Natural killer cell (primary cell): ENCODE measurements at regions not wholly inside any gene's neighbourhood (a gene's known extent, or its start where the extent isn't known, plus 50 kb on each side); places are given as distances from the start of the nearest gene placed in this dataset.

ENCODE experiments used
- ATAC-seq, 3 donors: fragments of 150-1000 bp in 2 of 3; fragments of 200-7000 bp in 1 of 3; cut with Tn5 transposase; 1 replicate in 1 of 3; 2 replicates in 2 of 3; pipeline ENCODE4 v1.10.0; 2021; ENCODE audit warnings: mild to moderate bottlenecking in 2 of 3, moderate library complexity in 2 of 3
- DNase-seq, 2 donors: peaks; one replicate each; pipeline versions ENCODE4 v3.0.0 to v3.0.0-alpha.2; 2013 to 2021; ENCODE audit warnings: mixed read lengths in 1 of 2
- H3K27ac ChIP-seq: one replicate; pipeline ENCODE4 v1.5.1; 2013; ENCODE audit warnings: mild to moderate bottlenecking, low read length
- H3K27me3 ChIP-seq: one replicate; pipeline ENCODE4 v1.6.1; 2013; ENCODE audit warnings: low read length; ENCODE audit not compliant: control insufficient read depth, insufficient read depth
- H3K36me3 ChIP-seq: one replicate; pipeline ENCODE4 v1.6.1; 2013; ENCODE audit warnings: low read length; ENCODE audit not compliant: control insufficient read depth, insufficient read depth
- H3K4me1 ChIP-seq: one replicate; pipeline ENCODE4 v1.6.1; 2013; ENCODE audit warnings: low read length; ENCODE audit not compliant: control insufficient read depth, insufficient read depth
- H3K4me3 ChIP-seq: one replicate; pipeline ENCODE4 v1.5.1; 2013; ENCODE audit warnings: low read length
- H3K9me3 ChIP-seq: one replicate; pipeline ENCODE4 v1.6.1; 2013; ENCODE audit warnings: low read length; ENCODE audit not compliant: control insufficient read depth, insufficient read depth
- H3K27ac Mint-ChIP-seq, 2 donors: one replicate each; pipeline ENCODE4 v1.8.0; 2022; ENCODE audit warnings: mild to moderate bottlenecking in 2 of 2, mixed read lengths in 2 of 2, moderate library complexity in 1 of 2
- H3K27me3 Mint-ChIP-seq, 2 donors: one replicate each; pipeline ENCODE4 v1.8.0; 2022; ENCODE audit warnings: low read depth in 2 of 2, mixed read lengths in 2 of 2
- H3K36me3 Mint-ChIP-seq: one replicate; pipeline ENCODE4 v1.8.0; 2022; ENCODE audit warnings: mixed read lengths
- H3K4me1 Mint-ChIP-seq, 2 donors: one replicate each; pipeline ENCODE4 v1.8.0; 2022; ENCODE audit warnings: mixed read lengths in 2 of 2
- H3K4me3 Mint-ChIP-seq: one replicate; pipeline ENCODE4 v1.8.0; 2022; ENCODE audit warnings: mild to moderate bottlenecking, moderate library complexity, mixed read lengths
- H3K9me3 Mint-ChIP-seq, 2 donors: one replicate each; pipeline ENCODE4 v1.8.0; 2022; ENCODE audit warnings: mixed read lengths in 2 of 2
- WGBS: methylation state at CpG from one replicate; pipeline ENCODE4 v1.1.7; 2013; ENCODE audit warnings: missing lambda C conversion rate; ENCODE audit not compliant: insufficient coverage; 5-methylcytosine and 5-hydroxymethylcytosine counted together
- intact Hi-C: fragments of 100-400 bp; cut with micrococcal nuclease; formaldehyde crosslinking; loops from one replicate; pipeline ENCODE4 v1.14.2; 2022
- TF ChIP-seq, protein P1 (sequence below): fragments of 200-600 bp; IDR thresholded peaks from one replicate; pipeline ENCODE4 v1.8.0; 2022; ENCODE audit warnings: antibody characterized with exemption

GRCh38 chr21:26754853-26755252, 90.4 kb downstream of the ADAMTS1 start:
- no peaks in the 10 kb centered on the region for H3K36me3 ChIP-seq
- ATAC-seq (no peak), DNase-seq (no peak)
- intact Hi-C loops: no loop called here
- no peak overlapping the region for H3K4me3 ChIP-seq
- H3K27ac ChIP-seq: no peak overlapping the region
- TF ChIP-seq, protein P1, sequence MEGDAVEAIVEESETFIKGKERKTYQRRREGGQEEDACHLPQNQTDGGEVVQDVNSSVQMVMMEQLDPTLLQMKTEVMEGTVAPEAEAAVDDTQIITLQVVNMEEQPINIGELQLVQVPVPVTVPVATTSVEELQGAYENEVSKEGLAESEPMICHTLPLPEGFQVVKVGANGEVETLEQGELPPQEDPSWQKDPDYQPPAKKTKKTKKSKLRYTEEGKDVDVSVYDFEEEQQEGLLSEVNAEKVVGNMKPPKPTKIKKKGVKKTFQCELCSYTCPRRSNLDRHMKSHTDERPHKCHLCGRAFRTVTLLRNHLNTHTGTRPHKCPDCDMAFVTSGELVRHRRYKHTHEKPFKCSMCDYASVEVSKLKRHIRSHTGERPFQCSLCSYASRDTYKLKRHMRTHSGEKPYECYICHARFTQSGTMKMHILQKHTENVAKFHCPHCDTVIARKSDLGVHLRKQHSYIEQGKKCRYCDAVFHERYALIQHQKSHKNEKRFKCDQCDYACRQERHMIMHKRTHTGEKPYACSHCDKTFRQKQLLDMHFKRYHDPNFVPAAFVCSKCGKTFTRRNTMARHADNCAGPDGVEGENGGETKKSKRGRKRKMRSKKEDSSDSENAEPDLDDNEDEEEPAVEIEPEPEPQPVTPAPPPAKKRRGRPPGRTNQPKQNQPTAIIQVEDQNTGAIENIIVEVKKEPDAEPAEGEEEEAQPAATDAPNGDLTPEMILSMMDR: no peak
- no peaks in the 10 kb centered on the region for H3K4me1 Mint-ChIP-seq
- H3K36me3 Mint-ChIP-seq: no peaks in the 10 kb centered on the region
- no peaks in the 10 kb centered on the region for H3K9me3 Mint-ChIP-seq
- 94% methylated on average over 2 of the region's 2 CpGs for WGBS
- H3K27me3 Mint-ChIP-seq: peaks cover 9% of the 10 kb centered on the region in 2 donors
- H3K27me3 ChIP-seq: no peaks in the 10 kb centered on the region
- H3K4me3 Mint-ChIP-seq: no peak overlapping the region
- H3K9me3 ChIP-seq: no peaks in the 10 kb centered on the region
- no peak overlapping the region for H3K27ac Mint-ChIP-seq
- no peaks in the 10 kb centered on the region for H3K4me1 ChIP-seq

DNA sequence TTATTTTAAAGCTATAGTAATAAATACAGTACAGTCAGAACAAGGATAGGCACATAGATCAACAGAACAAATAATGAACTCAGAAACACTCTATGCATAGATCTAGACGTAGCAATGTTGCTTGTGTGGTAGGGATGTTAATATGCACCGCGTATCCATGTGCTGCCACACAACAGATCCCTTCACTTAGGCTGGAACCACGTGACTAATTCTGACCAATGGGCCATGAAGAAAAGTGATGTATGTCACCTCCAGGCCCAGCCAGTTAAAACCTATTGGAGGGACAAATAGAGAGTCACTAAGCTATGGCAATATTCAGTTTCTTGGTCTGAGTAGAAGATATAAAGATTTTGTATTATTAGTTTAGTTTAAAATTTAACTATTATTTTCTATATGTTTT, 91.4 kb downstream of the ADAMTS1 start:
- no peak for ATAC-seq
- intact Hi-C loops: no loop called here
- H3K4me1 Mint-ChIP-seq: no peaks in the 10 kb centered on the region
- no peaks in the 10 kb centered on the region for H3K9me3 Mint-ChIP-seq
- no peak overlapping the region for H3K27ac Mint-ChIP-seq
- no peak for DNase-seq
- no peaks in the 10 kb centered on the region for H3K36me3 Mint-ChIP-seq
- Histone ChIP-seq H3K4me1 (no peaks in the 10 kb centered on the region), H3K27ac (no peak overlapping the region), H3K27me3 (no peaks in the 10 kb centered on the region), H3K4me3 (no peak overlapping the region), H3K9me3 (no peaks in the 10 kb centered on the region), H3K36me3 (no peaks in the 10 kb centered on the region)
- H3K4me3 Mint-ChIP-seq: no peak overlapping the region
- TF ChIP-seq, protein P1: no peak
- 100% methylated on average over 3 of the region's 4 CpGs for WGBS
- H3K27me3 Mint-ChIP-seq: peaks cover 9 to 11% of the 10 kb centered on the region in 2 donors

- Histone ChIP-seq H3K27ac (no peak overlapping the region), H3K36me3 (no peaks in the 10 kb centered on the region), H3K27me3 (no peaks in the 10 kb centered on the region), H3K4me3 (no peak overlapping the region), H3K4me1 (no peaks in the 10 kb centered on the region), H3K9me3 (no peaks in the 10 kb centered on the region)
- H3K36me3 Mint-ChIP-seq: no peaks in the 10 kb centered on the region
- H3K27ac Mint-ChIP-seq: no peak overlapping the region
- 83% methylated on average over 1 of the region's 2 CpGs for WGBS
- no peak overlapping the region for H3K4me3 Mint-ChIP-seq
- DNase-seq (no peak), ATAC-seq (no peak)
- TF ChIP-seq, protein P1: no peak
- H3K4me1 Mint-ChIP-seq: no peaks in the 10 kb centered on the region
- peaks cover 3 to 10% of the 10 kb centered on the region in 2 donors for H3K27me3 Mint-ChIP-seq
- H3K9me3 Mint-ChIP-seq: no peaks in the 10 kb centered on the region
- intact Hi-C loops: no loop called here
Observed at GRCh38 chr21:26752849-26753248, 92.4 kb downstream of the ADAMTS1 start.

DNA sequence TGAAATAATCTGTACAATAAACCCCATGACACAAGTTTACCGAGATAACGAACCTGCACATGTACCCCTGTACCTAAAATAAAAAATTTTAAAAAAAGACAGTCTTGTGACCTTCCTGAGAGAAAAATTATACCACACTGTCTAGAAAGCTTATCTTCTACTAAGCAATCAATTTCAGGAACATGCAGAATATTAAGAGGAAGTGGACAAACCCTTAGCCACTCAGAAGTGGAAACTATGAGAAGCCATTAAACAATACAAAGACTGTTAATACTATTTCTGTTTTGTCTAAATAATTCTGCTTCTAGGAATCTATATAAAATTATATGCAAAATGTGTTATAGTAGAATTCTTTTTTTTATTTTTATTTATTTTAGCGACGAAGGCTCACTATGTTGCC, 93.9 kb downstream of the ADAMTS1 start:
- no peaks in the 10 kb centered on the region for H3K4me1 Mint-ChIP-seq
- Histone ChIP-seq H3K27ac (no peak overlapping the region), H3K9me3 (no peaks in the 10 kb centered on the region), H3K4me3 (no peak overlapping the region), H3K4me1 (no peaks in the 10 kb centered on the region), H3K27me3 (no peaks in the 10 kb centered on the region), H3K36me3 (no peaks in the 10 kb centered on the region)
- no peak for ATAC-seq
- H3K4me3 Mint-ChIP-seq: no peak overlapping the region
- TF ChIP-seq, protein P1: no peak
- intact Hi-C loops: no loop called here
- no peak for DNase-seq
- no peaks in the 10 kb centered on the region for H3K36me3 Mint-ChIP-seq
- WGBS: 100% methylated on average over 1 of the region's 4 CpGs
- H3K27ac Mint-ChIP-seq: no peak overlapping the region
- H3K27me3 Mint-ChIP-seq: peaks cover 0 to 14% of the 10 kb centered on the region in 2 donors
- H3K9me3 Mint-ChIP-seq: no peaks in the 10 kb centered on the region
